HepG2 (cell line): ENCODE measurements at regions not wholly inside any gene's neighbourhood (a gene's known extent, or its start where the extent isn't known, plus 50 kb on each side); places are given as distances from the start of the nearest gene placed in this dataset.

Experiments
- ATAC-seq: fragments of 200-7000 bp; cut with Tn5 transposase; 3 replicates; pipeline ENCODE4 v1.9.1; 2020; ENCODE audit warnings: mild to moderate bottlenecking, moderate library complexity
- BruUV-seq: library from RNA; stranded (reverse); fragments of 400-500 nt; replicated peaks from 2 replicates; lab custom pipeline; 2021; lab: Mats Ljungman, UMichigan
- CTCF ChIA-PET: fragments of 300-600 bp; formaldehyde crosslinking; extraction: SDS; loops from one replicate; lab custom pipeline; 2021; ENCODE audit warnings: low total read pairs, inconsistent platforms, low intra/inter-chr PET ratio; lab: Yijun Ruan, JAX
- POLR2A ChIA-PET: fragments of 350-600 bp; sonication (Branson Sonifier 250); formaldehyde crosslinking; loops from one replicate; lab custom pipeline; 2020; ENCODE audit warnings: antibody characterized with exemption, inconsistent platforms; lab: Yijun Ruan, JAX
- DNase-seq: peaks from one replicate; pipeline ENCODE4 v3.0.0-alpha.2; 2015; ENCODE audit warnings: low spot score
- FAIRE-seq: peaks from 3 replicates; lab custom pipeline; 2011; peaks lifted over from hg19 to GRCh38; lab: Jason Lieb, UNC
- H2AFZ ChIP-seq: one replicate; pipeline ENCODE4 v1.6.1; 2011; ENCODE audit warnings: low read length, inconsistent platforms
- H3K27ac ChIP-seq: fragments of 300-600 bp; 3 replicates; pipeline ENCODE4 v1.8.0; 2011; ENCODE audit warnings: mixed run types, mild to moderate bottlenecking, mixed read lengths, low read length, inconsistent platforms; ENCODE audit not compliant: insufficient read depth; ENCODE audit errors: extremely low read length
- H3K27me3 ChIP-seq, 2 experiments: fragments of 200-600 bp in 1 of 2; 2 replicates in 1 of 2; 3 replicates in 1 of 2; pipeline versions ENCODE4 v1.6.0 to v1.8.0; 2011; ENCODE audit warnings: low read length in 2 of 2, mild to moderate bottlenecking in 2 of 2, moderate library complexity in 2 of 2, inconsistent platforms in 1 of 2; ENCODE audit not compliant: insufficient read depth in 2 of 2, control insufficient read depth in 1 of 2
- H3K36me3 ChIP-seq, 2 experiments: fragments of 200-600 bp in 1 of 2; replicated peaks in 1 of 2; 2 replicates in 1 of 2; 3 replicates in 1 of 2; pipeline versions ENCODE4 v1.5.1 to v1.8.0; 2011; ENCODE audit warnings: low read length in 2 of 2, inconsistent platforms in 1 of 2; ENCODE audit not compliant: insufficient read depth in 2 of 2, control insufficient read depth in 1 of 2
- H3K4me1 ChIP-seq: 2 replicates; pipeline ENCODE4 v1.5.1; 2012; ENCODE audit warnings: low read length, inconsistent platforms; ENCODE audit not compliant: insufficient read depth
- H3K4me2 ChIP-seq: 2 replicates; pipeline ENCODE4 v1.6.0; 2011; ENCODE audit warnings: low read depth, low read length, inconsistent platforms
- H3K4me3 ChIP-seq, 3 experiments: fragments of 200-600 bp in 1 of 3; sonication (generic), shearing (Covaris generic) in 1 of 3; replicated peaks in 1 of 3; 2 replicates each; pipeline ENCODE4 v1.5.1; 2011 to 2016; ENCODE audit warnings: low read length in 3 of 3, inconsistent platforms in 2 of 3, low read depth in 2 of 3, mild to moderate bottlenecking in 2 of 3, control low read depth in 1 of 3, mixed read lengths in 1 of 3; ENCODE audit not compliant: insufficient read depth in 1 of 3
- H3K79me2 ChIP-seq: one replicate; pipeline ENCODE4 v1.6.1; 2011; ENCODE audit warnings: low read length, inconsistent platforms; ENCODE audit not compliant: insufficient read depth
- H3K9ac ChIP-seq: 2 replicates; pipeline ENCODE4 v1.6.0; 2011; ENCODE audit warnings: mild to moderate bottlenecking, low read depth, low read length, inconsistent platforms; ENCODE audit not compliant: insufficient read depth
- H3K9me3 ChIP-seq: 2 replicates; pipeline ENCODE4 v1.5.1; 2012; ENCODE audit warnings: mild to moderate bottlenecking, low read length
- H4K20me1 ChIP-seq: 2 replicates; pipeline ENCODE4 v1.6.0; 2011; ENCODE audit warnings: inconsistent platforms, mild to moderate bottlenecking, low read length, moderate library complexity; ENCODE audit not compliant: insufficient read depth
- CTCF ChIP-seq: sonication (generic); formaldehyde crosslinking; IDR thresholded peaks from 2 replicates; pipeline ENCODE4 v1.5.0; 2020; ENCODE audit warnings: mild to moderate bottlenecking, missing genetic modification reagents, moderate library complexity
- FOSL1 ChIP-seq: sonication (generic); formaldehyde crosslinking; IDR thresholded peaks from 2 replicates; pipeline ENCODE4 v1.9.0; 2021; ENCODE audit warnings: missing genetic modification reagents, borderline replicate concordance
- GRHL1 ChIP-seq: sonication (generic); formaldehyde crosslinking; conservative IDR thresholded peaks from 2 replicates; pipeline ENCODE4 v1.8.0; 2022; ENCODE audit warnings: missing genetic modification reagents
- HMG20B ChIP-seq: conservative IDR thresholded peaks from 2 replicates; pipeline ENCODE4 v1.6.1; 2016; ENCODE audit warnings: missing genetic modification reagents, missing compliant biosample characterization
- MBNL3 ChIP-seq: fragments of 250-450 bp; sonication (Bioruptor Pico); conservative IDR thresholded peaks from 2 replicates; pipeline ENCODE4 v1.8.0; 2022; ENCODE audit warnings: mild to moderate bottlenecking, inconsistent platforms
- RAD21 ChIP-seq: fragments of 450-650 bp; formaldehyde crosslinking; IDR thresholded peaks from 2 replicates; pipeline ENCODE4 v1.5.0; 2020; ENCODE audit warnings: mild to moderate bottlenecking
- RORA ChIP-seq: sonication (generic); formaldehyde crosslinking; IDR thresholded peaks from 2 replicates; pipeline ENCODE4 v1.5.0; 2020; ENCODE audit warnings: mild to moderate bottlenecking, missing genetic modification reagents, moderate library complexity
- SCMH1 ChIP-seq: sonication (generic); formaldehyde crosslinking; IDR thresholded peaks from 2 replicates; pipeline ENCODE4 v1.9.0; 2021; ENCODE audit warnings: missing genetic modification reagents, mild to moderate bottlenecking, borderline replicate concordance
- SIX4 ChIP-seq: sonication (generic); formaldehyde crosslinking; IDR thresholded peaks from 2 replicates; pipeline ENCODE4 v1.4.0; 2020; ENCODE audit warnings: missing genetic modification reagents
- SMC3 ChIP-seq: IDR thresholded peaks from 2 replicates; pipeline ENCODE4 v1.6.1; 2011; ENCODE audit warnings: low read length, improper control_type of control experiment
- STAG1 ChIP-seq: sonication (generic); formaldehyde crosslinking; IDR thresholded peaks from 2 replicates; pipeline ENCODE4 v1.4.0; 2020; ENCODE audit warnings: missing genetic modification reagents
- TEAD2 ChIP-seq: sonication (generic); formaldehyde crosslinking; IDR thresholded peaks from 2 replicates; pipeline ENCODE4 v1.9.0; 2021; ENCODE audit warnings: missing genetic modification reagents
- ZFP36L1 ChIP-seq: sonication (generic); formaldehyde crosslinking; IDR thresholded peaks from 2 replicates; pipeline ENCODE4 v1.8.0; 2022; ENCODE audit warnings: mild to moderate bottlenecking, missing genetic modification reagents, moderate library complexity
- ZNF235 ChIP-seq: sonication (generic); formaldehyde crosslinking; IDR thresholded peaks from 2 replicates; pipeline ENCODE4 v1.8.1; 2023; ENCODE audit warnings: mild to moderate bottlenecking, missing genetic modification reagents, borderline replicate concordance
- ZNF350 ChIP-seq: sonication (generic); formaldehyde crosslinking; IDR thresholded peaks from 2 replicates; pipeline ENCODE4 v1.4.0; 2020; ENCODE audit warnings: mild to moderate bottlenecking, low read depth, missing genetic modification reagents, borderline replicate concordance
- ZNF7 ChIP-seq: IDR thresholded peaks from 2 replicates; pipeline ENCODE4 v1.6.1; 2016; ENCODE audit warnings: missing biosample characterization, missing genetic modification reagents
- WGBS: methylation state at CpG from one replicate; pipeline ENCODE4 v1.1.6; 2017; ENCODE audit warnings: low lambda C conversion rate; 5-methylcytosine and 5-hydroxymethylcytosine counted together
- in situ Hi-C: cut with HindIII; loops from 2 replicates; pipeline ENCODE4 v1.10.0; 2017; ENCODE audit warnings: low pct_unique_long_range_greater_than_20kb; ENCODE audit not compliant: extremely low pct_ligation_motif_present
- intact Hi-C: fragments of 100-400 bp; cut with micrococcal nuclease; formaldehyde crosslinking; loops from one replicate; pipeline ENCODE4 v1.10.0; 2022; ENCODE audit not compliant: unreplicated experiment
- TF ChIP-seq, protein P1 (sequence below): sonication (generic); formaldehyde crosslinking; IDR thresholded peaks from 2 replicates; pipeline ENCODE4 v1.5.0; 2020; ENCODE audit warnings: missing genetic modification reagents

DNA sequence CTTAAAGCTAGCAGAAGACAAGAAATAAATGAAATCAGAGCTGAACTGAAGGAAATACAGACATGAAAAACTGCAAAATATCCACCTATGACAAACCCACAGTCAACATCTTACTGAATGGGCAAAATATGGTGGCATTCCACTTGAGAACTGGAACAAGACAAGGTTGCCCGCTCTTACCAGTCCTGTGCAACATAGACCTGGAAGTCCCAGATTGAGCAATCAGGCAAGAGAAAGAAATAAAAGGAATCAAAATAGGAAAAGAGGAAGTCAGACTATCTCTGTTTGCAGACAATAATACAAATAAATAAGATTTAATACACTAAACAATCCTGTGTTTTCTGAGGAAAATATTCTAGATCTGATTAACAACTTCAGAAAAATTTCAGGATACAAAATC lies 570.5 kb upstream of the SEMA3D start (continued):
- TF ChIP-seq RORA (no peak), GRHL1 (CRISPR knock-in tag) (no peak), SMC3 (no peak), TEAD2 (no peak), ZNF350 (CRISPR knock-in tag) (no peak)
- TF ChIP-seq, all 625 proteins: peak for 0

DNA sequence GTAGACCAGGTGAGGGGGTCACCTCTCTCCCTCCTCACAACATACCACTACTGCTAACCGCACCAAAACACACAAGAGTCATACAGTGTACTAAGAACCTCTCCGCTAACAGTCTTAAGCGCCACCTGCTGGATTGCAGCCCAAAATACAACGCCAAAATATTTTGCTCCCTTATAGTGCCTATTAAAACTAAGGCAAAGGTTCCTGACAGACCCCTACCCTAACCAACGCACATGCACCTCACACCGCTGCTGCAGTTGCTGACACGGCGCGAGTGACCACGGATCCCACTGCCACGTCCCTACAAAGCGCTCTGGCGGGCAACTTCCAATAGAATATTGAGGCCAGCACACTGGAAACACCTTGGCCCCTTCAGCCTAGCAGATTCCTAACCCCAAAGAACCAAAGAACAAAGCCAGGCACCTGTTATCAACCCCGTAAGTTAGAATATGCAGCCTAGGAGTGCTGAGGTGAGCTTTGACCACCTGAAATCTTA lies 563.6 kb upstream of the SEMA3D start:
- POLR2A ChIA-PET = no interaction called here
- peaks cover 8% of the 10 kb centered on the region for H3K9me3 ChIP-seq
- intact Hi-C loops (loop anchor here (1.0 to 10.0 kb wide), 4 partner anchors 101 to 720 kb away; no protein-coding TSS in a partner anchor), in situ Hi-C loops (loop anchor here (10.0 kb wide), 1 partner anchor 716 kb away; no protein-coding TSS in a partner anchor)
- ATAC-seq = peak; percentile 97
- H3K4me2 ChIP-seq = no peak overlapping the region
- BruUV-seq = no TSS peak
- WGBS = 2% methylated on average over 9 of the region's 14 CpGs
- H3K36me3 ChIP-seq = no peaks in the 10 kb centered on the region
- no peak overlapping the region for H3K9ac ChIP-seq
- H3K27ac ChIP-seq = no peak overlapping the region
- H3K79me2 ChIP-seq = no peaks in the 10 kb centered on the region
- CTCF ChIA-PET = interaction anchor here (1.0 to 2.3 kb wide), 2 partner anchors 709 to 720 kb away, joined by 3 to 17 read pairs; no protein-coding TSS in a partner anchor
- no peaks in the 10 kb centered on the region for H3K4me1 ChIP-seq
- no peak overlapping the region for H2AFZ ChIP-seq
- no peak overlapping the region for H3K4me3 ChIP-seq
- no peaks in the 10 kb centered on the region for H3K27me3 ChIP-seq
- H4K20me1 ChIP-seq = no peaks in the 10 kb centered on the region
- TF ChIP-seq ZFP36L1 (CRISPR knock-in tag) (no peak), MBNL3 (CRISPR knock-in tag) (no peak), ZNF235 (CRISPR knock-in tag) (no peak), SCMH1 (CRISPR knock-in tag) (no peak), RAD21 (peak; percentile 35; the same call in 1 of the 2 replicates), SIX4 (CRISPR knock-in tag) (no peak), HMG20B (CRISPR knock-in tag) (no peak), SMC3 (peak; percentile 58), STAG1 (CRISPR knock-in tag) (peak; percentile 76), ZNF7 (peak; percentile 88), CTCF (peak; percentile 77), FOSL1 (CRISPR knock-in tag) (no peak)
- TF ChIP-seq, protein P1, sequence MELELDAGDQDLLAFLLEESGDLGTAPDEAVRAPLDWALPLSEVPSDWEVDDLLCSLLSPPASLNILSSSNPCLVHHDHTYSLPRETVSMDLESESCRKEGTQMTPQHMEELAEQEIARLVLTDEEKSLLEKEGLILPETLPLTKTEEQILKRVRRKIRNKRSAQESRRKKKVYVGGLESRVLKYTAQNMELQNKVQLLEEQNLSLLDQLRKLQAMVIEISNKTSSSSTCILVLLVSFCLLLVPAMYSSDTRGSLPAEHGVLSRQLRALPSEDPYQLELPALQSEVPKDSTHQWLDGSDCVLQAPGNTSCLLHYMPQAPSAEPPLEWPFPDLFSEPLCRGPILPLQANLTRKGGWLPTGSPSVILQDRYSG (CRISPR knock-in tag) = no peak
- peak; percentile 67 for FAIRE-seq
- DNase-seq = peak; percentile 36
